SK-N-MC (cell line): ENCODE measurements at regions not wholly inside any gene's neighbourhood (a gene's known extent, or its start where the extent isn't known, plus 50 kb on each side); places are given as distances from the start of the nearest gene placed in this dataset.

Experiments
- EZH2 ChIP-seq: fragments of 200-600 bp; sonication (generic); IDR thresholded peaks from one replicate; pipeline ENCODE4 v1.6.1; 2017; ENCODE audit warnings: antibody characterized with exemption
- POLR2AphosphoS5 ChIP-seq: IDR thresholded peaks from 2 replicates; pipeline ENCODE4 v1.6.1; 2012; ENCODE audit warnings: mild to moderate bottlenecking, low read depth, low read length, borderline replicate concordance

DNA sequence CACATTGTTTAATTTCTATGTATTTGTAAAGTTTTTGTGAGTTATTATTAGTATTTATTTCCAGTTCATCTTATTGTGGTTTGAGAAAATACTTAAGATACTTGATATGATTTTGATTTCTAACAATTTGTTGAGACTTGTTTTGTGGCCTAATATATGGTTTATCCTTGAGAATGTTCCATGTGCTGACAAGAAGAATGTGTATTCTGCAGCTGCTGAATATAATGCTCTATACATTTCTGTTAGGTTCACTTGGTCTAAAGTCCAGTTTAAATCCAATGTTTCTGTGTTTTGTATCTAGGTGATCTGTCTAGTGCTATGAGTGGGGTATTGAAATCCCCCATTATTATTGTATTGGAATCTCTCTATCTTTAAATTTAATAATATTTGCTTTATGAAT, 201.3 kb downstream of the FSIP2 start:
- TF ChIP-seq POLR2AphosphoS5 (no peak), EZH2 (no peak)
